ENCODE measurements at regions not wholly inside any gene's neighbourhood (a gene's known extent, or its start where the extent isn't known, plus 50 kb on each side); places are given as distances from the start of the nearest gene placed in this dataset.

- intact Hi-C loops (cut with micrococcal nuclease; ENCODE audit: unreplicated experiment): no loop called here
- TF ChIP-seq SIN3A (IDR thresholded peaks at IDR 0.05; ENCODE audit: borderline replicate concordance, insufficient read depth, low read depth, low read length): no peak
- Histone ChIP-seq H3K9me3 (ENCODE audit: control insufficient read depth, insufficient read depth, low read depth, low read length) (no peaks in the 10 kb centered on the region), H3K27me3 (ENCODE audit: control insufficient read depth, insufficient read depth, low read length) (no peaks in the 10 kb centered on the region), H3K4me1 (ENCODE audit: control insufficient read depth, insufficient read depth, low read length) (no peaks in the 10 kb centered on the region), H3K36me3 (ENCODE audit: control insufficient read depth, insufficient read depth, low read length) (no peaks in the 10 kb centered on the region), H3K4me3 (ENCODE audit: low read depth in 2 of 2, low read length in 2 of 2) (no peak overlapping the region), H3K27ac (ENCODE audit: low read length) (no peak overlapping the region)
- no peak for DNase-seq (ENCODE audit: low read depth, low spot score)
- CTCF ChIA-PET: no interaction called here
- POLR2A ChIA-PET: no interaction called here
- ATAC-seq: no peak
- no TSS peak for BruUV-seq (replicated peaks)
- in situ Hi-C loops (cut with HindIII; ENCODE audit: low pct_unique_long_range_greater_than_20kb, low sequenced_read_pairs): no loop called here
Measured at GRCh38 chr18:61957801-61958516, 65.2 kb upstream of the RNF152 start.

- POLR2A ChIA-PET: no interaction called here
- H3K9me3 ChIP-seq (ENCODE audit: control insufficient read depth, insufficient read depth, low read depth, low read length): no peaks in the 10 kb centered on the region
- no TSS peak for BruUV-seq (replicated peaks)
- TF ChIP-seq POLR2AphosphoS5 (IDR thresholded peaks at IDR 0.05; ENCODE audit: low read depth, low read length): no peak
- no peak for TF ChIP-seq TCF7L2 (IDR thresholded peaks at IDR 0.05; ENCODE audit: low read depth, low read length)
- TF ChIP-seq SIN3A (IDR thresholded peaks at IDR 0.05; ENCODE audit: borderline replicate concordance, insufficient read depth, low read depth, low read length): no peak
- TF ChIP-seq CTCF (IDR thresholded peaks at IDR 0.05): no peak
- no peak for TF ChIP-seq REST (IDR thresholded peaks at IDR 0.05; ENCODE audit: insufficient read depth in 1 of 2, low read depth in 2 of 2, low read length in 1 of 2)
- ATAC-seq: no peak
- intact Hi-C loops (cut with micrococcal nuclease; ENCODE audit: unreplicated experiment): no loop called here
- in situ Hi-C loops (cut with HindIII; ENCODE audit: low pct_unique_long_range_greater_than_20kb, low sequenced_read_pairs): no loop called here
- H3K27ac ChIP-seq (ENCODE audit: low read length): no peak overlapping the region
- no peak for DNase-seq (ENCODE audit: low read depth, low spot score)
- no peak overlapping the region for H3K4me3 ChIP-seq (ENCODE audit: low read depth in 2 of 2, low read length in 2 of 2)
- CTCF ChIA-PET: no interaction called here
- no peaks in the 10 kb centered on the region for H3K36me3 ChIP-seq (ENCODE audit: control insufficient read depth, insufficient read depth, low read length)
- no peaks in the 10 kb centered on the region for H3K27me3 ChIP-seq (ENCODE audit: control insufficient read depth, insufficient read depth, low read length)
- H3K4me1 ChIP-seq (ENCODE audit: control insufficient read depth, insufficient read depth, low read length): no peaks in the 10 kb centered on the region
Measured at GRCh38 chr18:61955644-61956043, 62.8 kb upstream of the RNF152 start.

GRCh38 chr18:61954096-61954746 is 61.4 kb upstream of the RNF152 start:
- intact Hi-C loops (cut with micrococcal nuclease; ENCODE audit: unreplicated experiment) (no loop called here), in situ Hi-C loops (cut with HindIII; ENCODE audit: low pct_unique_long_range_greater_than_20kb, low sequenced_read_pairs) (no loop called here)
- ChIA-PET POLR2A (no interaction called here), CTCF (interaction anchor here (0.6 kb wide), 1 partner anchor 818 kb away, joined by 3 read pairs; no protein-coding TSS in a partner anchor)
- BruUV-seq (replicated peaks): no TSS peak
- DNase-seq (ENCODE audit: low read depth, low spot score) (no peak), ATAC-seq (no peak)
- H3K27ac ChIP-seq (ENCODE audit: low read length): no peak overlapping the region
- no peaks in the 10 kb centered on the region for H3K27me3 ChIP-seq (ENCODE audit: control insufficient read depth, insufficient read depth, low read length)
- H3K4me1 ChIP-seq (ENCODE audit: control insufficient read depth, insufficient read depth, low read length): no peaks in the 10 kb centered on the region
- H3K9me3 ChIP-seq (ENCODE audit: control insufficient read depth, insufficient read depth, low read depth, low read length): no peaks in the 10 kb centered on the region
- no peak overlapping the region for H3K4me3 ChIP-seq (ENCODE audit: low read depth in 2 of 2, low read length in 2 of 2)
- no peaks in the 10 kb centered on the region for H3K36me3 ChIP-seq (ENCODE audit: control insufficient read depth, insufficient read depth, low read length)
- TF ChIP-seq CTCF (IDR thresholded peaks at IDR 0.05) (no peak), TCF7L2 (IDR thresholded peaks at IDR 0.05; ENCODE audit: low read depth, low read length) (no peak), REST (IDR thresholded peaks at IDR 0.05; ENCODE audit: insufficient read depth in 1 of 2, low read depth in 2 of 2, low read length in 1 of 2) (no peak), POLR2AphosphoS5 (IDR thresholded peaks at IDR 0.05; ENCODE audit: low read depth, low read length) (no peak)
